Fibroblast of skin of right quadriceps (primary cell): ENCODE measurements at regions not wholly inside any gene's neighbourhood (a gene's known extent, or its start where the extent isn't known, plus 50 kb on each side); places are given as distances from the start of the nearest gene placed in this dataset.
"Not testable (repeated sequence)": the region's sequence is repeated elsewhere in the genome, so short reads cannot be mapped to it uniquely, and the experiment has no call there.

Experiments
- DNase-seq: peaks from one replicate; pipeline ENCODE4 v3.0.0-alpha.2; 2013

GRCh38 chr1:148049115-148049496 is 103.0 kb downstream of the NBPF11 start:
- DNase-seq = not testable (repeated sequence)

GRCh38 chr1:148048423-148049114 is 103.5 kb downstream of the NBPF11 start:
- peak; percentile 21 for DNase-seq

- not testable (repeated sequence) for DNase-seq
Measured at GRCh38 chr1:148045872-148046271, 106.2 kb downstream of the NBPF11 start.

- DNase-seq = not testable (repeated sequence)
Measured at GRCh38 chr1:148044495-148044894, 107.6 kb downstream of the NBPF11 start.
